Transverse colon (tissue), 4 donors: ENCODE measurements at regions not wholly inside any gene's neighbourhood (a gene's known extent, or its start where the extent isn't known, plus 50 kb on each side); places are given as distances from the start of the nearest gene placed in this dataset.

ENCODE experiments used
- DNase-seq: peaks from one replicate; pipeline ENCODE4 v3.0.0-alpha.2; 2019
- H3K27ac ChIP-seq, 4 donors: fragments of 200-600 bp; sonication (generic); 2 replicates each; pipeline ENCODE4 v1.5.1; 2016 to 2018; ENCODE audit warnings: inconsistent platforms in 4 of 4
- H3K27me3 ChIP-seq: fragments of 200-600 bp; sonication (generic); 2 replicates; pipeline ENCODE4 v1.5.1; 2017; ENCODE audit warnings: inconsistent platforms
- H3K36me3 ChIP-seq, 4 donors: fragments of 200-600 bp; sonication (generic); 2 replicates each; pipeline ENCODE4 v1.5.1; 2017 to 2019; ENCODE audit warnings: inconsistent platforms in 4 of 4
- H3K4me1 ChIP-seq, 4 donors: fragments of 200-600 bp; sonication (generic); 2 replicates each; pipeline ENCODE4 v1.5.1; 2017 to 2020; ENCODE audit warnings: inconsistent platforms in 4 of 4
- H3K4me3 ChIP-seq, 4 donors: fragments of 200-600 bp; sonication (generic); 1 replicate in 1 of 4; 2 replicates in 3 of 4; pipeline versions ENCODE4 v1.5.1 to v1.6.1; 2017 to 2019; ENCODE audit warnings: inconsistent platforms in 4 of 4
- H3K9me3 ChIP-seq, 2 donors: fragments of 200-600 bp; sonication (generic); 2 replicates each; pipeline ENCODE4 v1.5.1; 2017 to 2019; ENCODE audit warnings: inconsistent platforms in 2 of 2
- CTCF ChIP-seq, 5 experiments: fragments of 200-600 bp in 3 of 5; fragments of 450-650 bp in 2 of 5; sonication (generic) in 3 of 5; IDR thresholded peaks; 1 replicate in 2 of 5; 2 replicates in 3 of 5; pipeline ENCODE4 v1.5.1; 2016 to 2017; ENCODE audit warnings: antibody characterized with exemption in 5 of 5, inconsistent platforms in 3 of 5, mild to moderate bottlenecking in 2 of 5, moderate library complexity in 1 of 5
- EP300 ChIP-seq: sonication (generic); formaldehyde crosslinking; IDR thresholded peaks from one replicate; pipeline ENCODE4 v1.6.1; 2017; ENCODE audit warnings: antibody characterized with exemption, low read depth
- POLR2A ChIP-seq: fragments of 450-650 bp; IDR thresholded peaks from one replicate; pipeline ENCODE4 v1.6.1; 2016; ENCODE audit warnings: antibody characterized with exemption, mild to moderate bottlenecking, moderate library complexity
- POLR2AphosphoS5 ChIP-seq, 3 donors: sonication (generic); formaldehyde crosslinking; IDR thresholded peaks; one replicate each; pipeline ENCODE4 v1.6.1; 2016; ENCODE audit warnings: antibody characterized with exemption in 3 of 3
- WGBS, 2 donors: methylation state at CpG; one replicate each; pipeline ENCODE4 v1.1.5; 2018; ENCODE audit warnings: low coverage in 1 of 2; 5-methylcytosine and 5-hydroxymethylcytosine counted together
- in situ Hi-C, 4 donors: fragments of 200-750 bp; cut with MboI; loops; one replicate each; pipeline versions ENCODE4 v1.15.0 to v1.15.1; 2017; ENCODE audit warnings: low sequenced_read_pairs in 3 of 4, low pct_ligation_motif_present in 1 of 4, low pct_unique_long_range_greater_than_20kb in 1 of 4
- intact Hi-C: fragments of 100-400 bp; cut with DNase I; formaldehyde crosslinking; loops from one replicate; pipeline ENCODE4 v1.15.1; 2023; ENCODE audit warnings: low total_unique reads

- no peaks in the 10 kb centered on the region for H3K9me3 ChIP-seq
- DNase-seq = peak; percentile 51
These were observed 324.0 kb upstream of the TBL1XR1 start for GRCh38 chr3:177521305-177521704.

GRCh38 chr3:177522051-177522450 lies 324.8 kb upstream of the TBL1XR1 start:
- Histone ChIP-seq H3K4me1 (peaks cover 0 to 27% (median 13%) of the 10 kb centered on the region in 4 donors), H3K9me3 (no peaks in the 10 kb centered on the region), H3K27ac (no peak overlapping the region), H3K4me3 (no peak overlapping the region), H3K36me3 (no peaks in the 10 kb centered on the region), H3K27me3 (no peaks in the 10 kb centered on the region)
- 88 to 93% methylated on average over 4 of the region's 4 CpGs for WGBS, 2 donors
- intact Hi-C loops = no loop called here
- no peak for DNase-seq
- in situ Hi-C loops = no loop called here
- TF ChIP-seq POLR2A (no peak), POLR2AphosphoS5 (IDR thresholded peaks at IDR 0.05) (no peak), CTCF (IDR thresholded peaks at IDR 0.05) (no peak), EP300 (no peak)

More at GRCh38 chr3:177521305-177521704, 324.0 kb upstream of the TBL1XR1 start:
- Histone ChIP-seq H3K27ac (no peak overlapping the region), H3K27me3 (no peaks in the 10 kb centered on the region), H3K4me3 (no peak overlapping the region), H3K4me1 (peaks cover 0 to 28% (median 13%) of the 10 kb centered on the region in 4 donors), H3K36me3 (no peaks in the 10 kb centered on the region)
- intact Hi-C loops = no loop called here
- in situ Hi-C loops = no loop called here
- TF ChIP-seq EP300 (no peak), CTCF (IDR thresholded peaks at IDR 0.05) (peak in 4 of 5 experiments; percentile 13 to 43 (median 22))
- 44 to 74% methylated on average over 4 to 8 of the region's 8 CpGs for WGBS, 2 donors

GRCh38 chr3:177523067-177523675 lies 325.9 kb upstream of the TBL1XR1 start:
- 63 to 80% methylated on average over 3 of the region's 3 CpGs for WGBS, 2 donors

GRCh38 chr3:177523872-177524438 lies 326.7 kb upstream of the TBL1XR1 start:
- TF ChIP-seq POLR2AphosphoS5 (IDR thresholded peaks at IDR 0.05) (peak in 1 of 3 donors; percentile 21), POLR2A (no peak)
- Histone ChIP-seq H3K4me3 (no peak overlapping the region), H3K27ac (peak overlapping the region in 3 of 4 donors; percentile 2 to 28 (median 20)), H3K4me1 (peaks cover 0 to 39% (median 15%) of the 10 kb centered on the region in 4 donors), H3K9me3 (no peaks in the 10 kb centered on the region), H3K27me3 (no peaks in the 10 kb centered on the region), H3K36me3 (no peaks in the 10 kb centered on the region)
- in situ Hi-C loops = no loop called here
- intact Hi-C loops = no loop called here
- 33 to 45% methylated on average over 4 of the region's 4 CpGs for whole genome bisulfite sequencing, 2 donors
- DNase-seq = no peak

More at GRCh38 chr3:177523067-177523675, 325.9 kb upstream of the TBL1XR1 start:
- no peaks in the 10 kb centered on the region for H3K36me3 ChIP-seq
- no peaks in the 10 kb centered on the region for H3K9me3 ChIP-seq
- H3K27ac ChIP-seq = no peak overlapping the region
- H3K4me3 ChIP-seq = no peak overlapping the region
- no peak for TF ChIP-seq POLR2AphosphoS5 (IDR thresholded peaks at IDR 0.05)
- no peak for TF ChIP-seq EP300
- no peak for TF ChIP-seq POLR2A
- TF ChIP-seq CTCF (IDR thresholded peaks at IDR 0.05) = no peak
- peaks cover 0 to 32% (median 13%) of the 10 kb centered on the region in 4 donors for H3K4me1 ChIP-seq
- in situ Hi-C loops = no loop called here
- H3K27me3 ChIP-seq = no peaks in the 10 kb centered on the region
- intact Hi-C loops = no loop called here
- DNase-seq = no peak
